IMR-90 (cell line): ENCODE measurements at regions not wholly inside any gene's neighbourhood (a gene's known extent, or its start where the extent isn't known, plus 50 kb on each side); places are given as distances from the start of the nearest gene placed in this dataset.

ENCODE experiments used
- ATAC-seq: fragments of 200-7000 bp; cut with Tn5 transposase; 2 replicates; pipeline ENCODE4 v1.9.1; 2020; ENCODE audit warnings: low read depth, mild to moderate bottlenecking, moderate library complexity
- BruUV-seq: library from RNA; stranded (reverse); fragments of 400-500 nt; replicated peaks from 2 replicates; lab custom pipeline; 2021; lab: Mats Ljungman, UMichigan
- CTCF ChIA-PET: fragments of 300-600 bp; formaldehyde crosslinking; extraction: SDS; loops from one replicate; lab custom pipeline; 2021; ENCODE audit warnings: antibody characterized with exemption; lab: Yijun Ruan, JAX
- POLR2A ChIA-PET: fragments of 300-600 bp; sonication (Branson Sonifier 250); formaldehyde crosslinking; loops from one replicate; lab custom pipeline; 2022; ENCODE audit warnings: antibody characterized with exemption; ENCODE audit not compliant: unreplicated experiment; lab: Charles Lee
- DNase-seq: peaks from one replicate; pipeline ENCODE4 v3.0.0; 2013
- H2AFZ ChIP-seq: replicated peaks from 2 replicates; pipeline ENCODE3; 2013; ENCODE audit warnings: low read length, mild to moderate bottlenecking; ENCODE audit not compliant: poor library complexity
- H2AK5ac ChIP-seq: 2 replicates; pipeline ENCODE4 v1.6.1; 2013; ENCODE audit warnings: low read depth, low read length, inconsistent platforms
- H2AK9ac ChIP-seq: replicated peaks from 2 replicates; pipeline ENCODE3; 2013; ENCODE audit warnings: mild to moderate bottlenecking, low read depth, low read length, moderate library complexity; ENCODE audit not compliant: poor library complexity
- H2BK120ac ChIP-seq: 2 replicates; pipeline ENCODE4 v1.6.1; 2013; ENCODE audit warnings: low read depth, low read length, inconsistent platforms
- H2BK15ac ChIP-seq: 3 replicates; pipeline ENCODE4 v1.6.1; 2013; ENCODE audit warnings: low read depth, low read length, inconsistent platforms
- H2BK20ac ChIP-seq: 2 replicates; pipeline ENCODE4 v1.6.1; 2013; ENCODE audit warnings: low read depth, mild to moderate bottlenecking, inconsistent platforms, low read length, moderate library complexity
- H2BK5ac ChIP-seq: 2 replicates; pipeline ENCODE4 v1.6.1; 2013; ENCODE audit warnings: mild to moderate bottlenecking, low read depth, low read length, inconsistent platforms; ENCODE audit not compliant: poor library complexity, severe bottlenecking
- H3K14ac ChIP-seq: replicated peaks from 2 replicates; pipeline ENCODE4 v1.6.1; 2013; ENCODE audit warnings: low read depth, low read length, inconsistent platforms
- H3K18ac ChIP-seq: 2 replicates; pipeline ENCODE4 v1.6.1; 2013; ENCODE audit warnings: low read depth, low read length, control low read depth
- H3K23ac ChIP-seq: 2 replicates; pipeline ENCODE4 v1.6.1; 2013; ENCODE audit warnings: low read depth, low read length, inconsistent platforms
- H3K27ac ChIP-seq: 2 replicates; pipeline ENCODE4 v1.5.1; 2013; ENCODE audit warnings: mild to moderate bottlenecking, control low read depth, low read length; ENCODE audit not compliant: insufficient read depth
- H3K27me3 ChIP-seq: 2 replicates; pipeline ENCODE4 v1.6.1; 2013; ENCODE audit warnings: low read length; ENCODE audit not compliant: control insufficient read depth, insufficient read depth
- H3K36me3 ChIP-seq: 2 replicates; pipeline ENCODE4 v1.6.1; 2013; ENCODE audit warnings: low read length, mixed read lengths; ENCODE audit not compliant: control insufficient read depth, insufficient read depth
- H3K4ac ChIP-seq: 2 replicates; pipeline ENCODE4 v1.6.1; 2013; ENCODE audit warnings: low read depth, low read length, inconsistent platforms
- H3K4me1 ChIP-seq: 2 replicates; pipeline ENCODE4 v1.6.1; 2013; ENCODE audit warnings: low read length, mixed read lengths; ENCODE audit not compliant: control insufficient read depth, insufficient read depth
- H3K4me2 ChIP-seq: 2 replicates; pipeline ENCODE4 v1.6.1; 2013; ENCODE audit warnings: low read depth, mild to moderate bottlenecking, control low read depth, low read length, moderate library complexity
- H3K4me3 ChIP-seq: 2 replicates; pipeline ENCODE4 v1.5.1; 2013; ENCODE audit warnings: low read depth, mild to moderate bottlenecking, control low read depth, low read length, moderate library complexity; ENCODE audit not compliant: insufficient read depth
- H3K56ac ChIP-seq: 2 replicates; pipeline ENCODE4 v1.6.1; 2013; ENCODE audit warnings: low read length, inconsistent platforms; ENCODE audit not compliant: insufficient read depth; ENCODE audit errors: extremely low read depth
- H3K79me1 ChIP-seq, 2 experiments: 2 replicates each; pipeline ENCODE4 v1.6.1; 2013; ENCODE audit warnings: low read length in 2 of 2, inconsistent platforms in 1 of 2, low read depth in 1 of 2
- H3K9ac ChIP-seq: 2 replicates; pipeline ENCODE4 v1.6.1; 2013; ENCODE audit warnings: low read depth, low read length, control low read depth
- H3K9me1 ChIP-seq: 2 replicates; pipeline ENCODE4 v1.6.1; 2013; ENCODE audit warnings: low read length, inconsistent platforms; ENCODE audit not compliant: insufficient read depth
- H3K9me3 ChIP-seq: 2 replicates; pipeline ENCODE4 v1.6.1; 2013; ENCODE audit warnings: low read length; ENCODE audit not compliant: control insufficient read depth, insufficient read depth
- H4K20me1 ChIP-seq: 2 replicates; pipeline ENCODE4 v1.6.1; 2013; ENCODE audit warnings: low read length, inconsistent platforms; ENCODE audit not compliant: insufficient read depth
- H4K5ac ChIP-seq: 2 replicates; pipeline ENCODE4 v1.6.1; 2013; ENCODE audit warnings: mild to moderate bottlenecking, low read depth, low read length, control low read depth
- H4K8ac ChIP-seq, 2 experiments: 2 replicates each; pipeline ENCODE4 v1.6.1; 2013; ENCODE audit warnings: low read depth in 2 of 2, low read length in 2 of 2, control low read depth in 1 of 2, inconsistent platforms in 1 of 2
- H4K91ac ChIP-seq: 2 replicates; pipeline ENCODE4 v1.6.1; 2013; ENCODE audit warnings: low read depth, low read length, inconsistent platforms; ENCODE audit not compliant: insufficient read depth
- BHLHE40 ChIP-seq: fragments of 150-350 bp; IDR thresholded peaks from 2 replicates; pipeline ENCODE4 v1.6.1; 2016; ENCODE audit warnings: mild to moderate bottlenecking, low read depth, low read length
- CEBPB ChIP-seq: IDR thresholded peaks from 2 replicates; pipeline ENCODE4 v1.6.1; 2012; ENCODE audit warnings: low read depth, low read length, improper control_type of control experiment
- CHD1 ChIP-seq: IDR thresholded peaks from 2 replicates; pipeline ENCODE4 v1.6.1; 2012; ENCODE audit warnings: low read depth, low read length, improper control_type of control experiment
- FOS ChIP-seq: fragments of 150-350 bp; IDR thresholded peaks from 2 replicates; pipeline ENCODE4 v1.6.1; 2016; ENCODE audit warnings: low read depth, low read length
- MAFK ChIP-seq: IDR thresholded peaks from 2 replicates; pipeline ENCODE4 v1.6.1; 2012; ENCODE audit warnings: low read depth, low read length, improper control_type of control experiment
- MAZ ChIP-seq: IDR thresholded peaks from 2 replicates; pipeline ENCODE4 v1.6.1; 2012; ENCODE audit warnings: low read depth, mild to moderate bottlenecking, low read length, improper control_type of control experiment, moderate library complexity, borderline replicate concordance
- MXI1 ChIP-seq: IDR thresholded peaks from 2 replicates; pipeline ENCODE4 v1.6.1; 2012; ENCODE audit warnings: low read depth, mild to moderate bottlenecking, low read length, moderate library complexity, borderline replicate concordance
- NFE2L2 ChIP-seq: fragments of 150-350 bp; IDR thresholded peaks from 2 replicates; pipeline ENCODE4 v1.6.1; 2016; ENCODE audit warnings: low read depth, mild to moderate bottlenecking, low read length
- POLR2A ChIP-seq: IDR thresholded peaks from 2 replicates; pipeline ENCODE4 v1.6.1; 2012; ENCODE audit warnings: mild to moderate bottlenecking, low read depth, low read length
- RAD21 ChIP-seq: IDR thresholded peaks from 2 replicates; pipeline ENCODE4 v1.6.1; 2012; ENCODE audit warnings: low read length, improper control_type of control experiment
- RFX5 ChIP-seq: IDR thresholded peaks from 2 replicates; pipeline ENCODE4 v1.8.0; 2012; ENCODE audit warnings: low read depth, mild to moderate bottlenecking, low read length, moderate library complexity
- USF2 ChIP-seq: fragments of 150-350 bp; IDR thresholded peaks from 2 replicates; pipeline ENCODE4 v1.6.1; 2017; ENCODE audit warnings: mild to moderate bottlenecking, antibody characterized with exemption, low read length, low read depth
- WGBS, 2 experiments: methylation state at CpG; one replicate each; pipeline versions ENCODE4 v1.1.5 to v1.1.7; 2013; ENCODE audit warnings: missing lambda C conversion rate in 2 of 2; ENCODE audit not compliant: insufficient read length in 1 of 2; ENCODE audit errors: extremely low coverage in 2 of 2; 5-methylcytosine and 5-hydroxymethylcytosine counted together
- dilution Hi-C: fragments of 300-500 bp; cut with HindIII; formaldehyde crosslinking; loops from one replicate; pipeline ENCODE4 v1.14.3; 2018; ENCODE audit warnings: low sequenced_read_pairs; ENCODE audit not compliant: unreplicated experiment
- in situ Hi-C: fragments of 300-500 bp; cut with MboI; formaldehyde crosslinking; loops from 3 replicates; pipeline ENCODE4 v1.14.3; 2019; ENCODE audit warnings: low sequenced_read_pairs, inconsistent platforms, mixed read lengths
- intact Hi-C: fragments of 100-400 bp; cut with micrococcal nuclease; formaldehyde crosslinking; loops from 2 replicates; pipeline ENCODE4 v1.10.0; 2022
- TF ChIP-seq, protein P1 (sequence below): conservative IDR thresholded peaks from 2 replicates; pipeline ENCODE4 v1.5.1; 2012; ENCODE audit warnings: mild to moderate bottlenecking, low read depth, low read length, improper control_type of control experiment

DNA sequence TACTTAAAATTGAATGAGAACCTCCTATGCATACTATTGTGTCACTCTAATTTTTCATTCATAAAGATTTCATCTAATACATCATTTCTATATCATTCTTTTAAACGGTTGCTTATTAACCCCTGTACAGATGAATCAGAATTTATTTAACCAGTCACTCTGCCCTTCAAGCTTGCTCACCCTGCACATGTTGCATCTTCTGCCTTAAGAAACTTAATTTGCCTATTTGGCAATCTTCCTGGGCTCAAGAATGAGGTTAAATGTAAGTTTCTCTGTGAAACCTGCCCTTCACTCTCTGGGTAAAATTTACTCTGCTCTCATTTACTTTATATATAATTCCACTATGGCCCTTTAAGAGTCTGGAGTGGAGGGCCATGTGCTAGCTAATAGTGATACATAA, 434.7 kb upstream of the ZNF608 start:
- Histone ChIP-seq H3K9me1 (no peaks in the 10 kb centered on the region), H4K20me1 (no peaks in the 10 kb centered on the region), H3K56ac (no peak overlapping the region), H2BK20ac (no peak overlapping the region), H3K14ac (no peak overlapping the region), H4K8ac (no peak overlapping the region), H3K36me3 (no peaks in the 10 kb centered on the region), H3K4me1 (no peaks in the 10 kb centered on the region), H4K91ac (no peak overlapping the region), H3K4me2 (no peak overlapping the region), H2BK5ac (no peak overlapping the region), H2BK120ac (no peak overlapping the region), H3K79me1 (no peaks in the 10 kb centered on the region), H4K5ac (no peak overlapping the region), H3K27me3 (no peaks in the 10 kb centered on the region), H2AFZ (no peak overlapping the region), H3K4me3 (no peak overlapping the region), H3K23ac (no peak overlapping the region), H2BK15ac (no peak overlapping the region), H2AK5ac (no peak overlapping the region), H3K9me3 (no peaks in the 10 kb centered on the region), H3K9ac (no peak overlapping the region), H3K4ac (no peak overlapping the region), H2AK9ac (no peak overlapping the region), H3K18ac (no peak overlapping the region), H3K27ac (no peak overlapping the region)
- TF ChIP-seq RFX5, result no peak
- TF ChIP-seq FOS, result no peak
- TF ChIP-seq, protein P1, sequence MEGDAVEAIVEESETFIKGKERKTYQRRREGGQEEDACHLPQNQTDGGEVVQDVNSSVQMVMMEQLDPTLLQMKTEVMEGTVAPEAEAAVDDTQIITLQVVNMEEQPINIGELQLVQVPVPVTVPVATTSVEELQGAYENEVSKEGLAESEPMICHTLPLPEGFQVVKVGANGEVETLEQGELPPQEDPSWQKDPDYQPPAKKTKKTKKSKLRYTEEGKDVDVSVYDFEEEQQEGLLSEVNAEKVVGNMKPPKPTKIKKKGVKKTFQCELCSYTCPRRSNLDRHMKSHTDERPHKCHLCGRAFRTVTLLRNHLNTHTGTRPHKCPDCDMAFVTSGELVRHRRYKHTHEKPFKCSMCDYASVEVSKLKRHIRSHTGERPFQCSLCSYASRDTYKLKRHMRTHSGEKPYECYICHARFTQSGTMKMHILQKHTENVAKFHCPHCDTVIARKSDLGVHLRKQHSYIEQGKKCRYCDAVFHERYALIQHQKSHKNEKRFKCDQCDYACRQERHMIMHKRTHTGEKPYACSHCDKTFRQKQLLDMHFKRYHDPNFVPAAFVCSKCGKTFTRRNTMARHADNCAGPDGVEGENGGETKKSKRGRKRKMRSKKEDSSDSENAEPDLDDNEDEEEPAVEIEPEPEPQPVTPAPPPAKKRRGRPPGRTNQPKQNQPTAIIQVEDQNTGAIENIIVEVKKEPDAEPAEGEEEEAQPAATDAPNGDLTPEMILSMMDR, result no peak
- no peak for TF ChIP-seq MAZ
- no peak for TF ChIP-seq CHD1
- TF ChIP-seq USF2, result no peak
- TF ChIP-seq NFE2L2, result no peak
- TF ChIP-seq MXI1, result no peak
- TF ChIP-seq RAD21, result no peak
- TF ChIP-seq BHLHE40, result no peak
- TF ChIP-seq POLR2A, result no peak
- no peak for TF ChIP-seq MAFK
- no peak for TF ChIP-seq CEBPB
- dilution Hi-C loops, result no loop called here
- CTCF ChIA-PET, result no interaction called here
- no CpG with 5 or more reads among the region's 1 CpG for WGBS, 2 experiments
- intact Hi-C loops, result no loop called here
- no TSS peak for BruUV-seq
- ATAC-seq, result no peak
- in situ Hi-C loops, result no loop called here
- no peak for DNase-seq
- POLR2A ChIA-PET, result no interaction called here
